GM18909 (cell line): ENCODE measurements at regions not wholly inside any gene's neighbourhood (a gene's known extent, or its start where the extent isn't known, plus 50 kb on each side); places are given as distances from the start of the nearest gene placed in this dataset.

Experiments used
- ATAC-seq: cut with Tn5 transposase; IDR thresholded peaks from one replicate; pipeline ENCODE4 v1.9.1; 2021; ENCODE audit warnings: mild to moderate bottlenecking; ENCODE audit not compliant: unreplicated experiment, poor library complexity

GRCh38 chr12:17818931-17819330, 271.1 kb downstream of the RERGL start:
- ATAC-seq, result no peak

DNA sequence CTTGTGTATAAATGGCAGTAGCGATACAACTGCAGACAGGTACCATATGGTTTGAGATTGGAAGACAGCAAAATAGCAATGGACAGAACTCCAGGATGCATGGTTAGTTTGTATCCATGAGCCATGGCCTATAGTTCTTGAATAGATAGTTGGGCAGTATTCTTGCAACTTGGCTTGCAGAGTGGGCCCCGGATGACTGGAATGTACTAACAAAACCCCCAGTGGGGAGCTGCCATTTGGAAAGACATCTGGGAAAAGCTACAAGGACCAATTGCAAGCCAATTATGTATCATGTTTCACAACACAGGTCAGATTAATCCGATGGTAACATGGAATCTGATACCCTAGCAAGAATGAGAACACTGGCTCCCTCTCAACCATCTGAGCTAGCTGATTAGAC, 279.6 kb downstream of the RERGL start:
- no peak for ATAC-seq

DNA sequence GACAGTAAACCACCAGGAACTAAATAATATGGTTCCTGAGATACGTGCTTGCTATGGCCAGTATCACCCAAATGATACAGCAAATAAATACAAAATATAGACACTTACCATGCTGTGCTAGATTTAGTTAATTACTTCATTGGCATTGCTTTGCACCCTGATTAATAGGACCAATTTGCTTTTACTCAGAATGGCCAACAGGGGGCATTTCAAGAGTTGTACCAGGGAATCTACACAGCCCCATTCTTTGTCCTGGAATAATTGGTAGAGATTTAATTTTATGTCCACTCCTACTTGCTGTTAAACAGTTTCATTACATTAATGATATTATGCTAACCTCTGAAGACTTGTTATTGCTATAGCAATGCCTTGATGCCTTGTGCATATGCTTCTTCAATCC, 280.8 kb downstream of the RERGL start:
- no peak for ATAC-seq

- no peak for ATAC-seq
Observed at GRCh38 chr12:17802657-17803641, 287.0 kb downstream of the RERGL start.

GRCh38 chr12:17793854-17794253, 296.1 kb downstream of the RERGL start:
- ATAC-seq, result no peak

GRCh38 chr12:17778242-17778641, 311.8 kb downstream of the RERGL start:
- ATAC-seq, result no peak

DNA sequence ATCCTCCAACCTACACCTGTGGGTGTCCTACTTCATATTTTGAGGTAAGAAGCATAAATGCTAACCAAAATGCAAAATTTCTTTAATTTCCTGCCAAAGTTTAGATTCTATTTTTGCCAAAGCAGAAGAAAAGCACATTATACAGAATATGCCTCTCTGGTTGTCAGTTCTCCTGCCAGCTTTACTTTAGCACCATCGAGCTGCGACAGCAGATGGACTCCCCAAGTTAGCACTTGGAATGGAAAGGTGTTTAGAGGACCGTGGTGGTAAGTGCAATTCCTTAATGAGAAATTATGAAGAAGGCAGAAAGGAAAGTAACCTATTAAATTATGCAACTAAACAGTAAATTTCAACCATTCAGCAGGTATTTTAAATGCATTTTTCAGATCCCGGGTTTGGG, 326.6 kb downstream of the RERGL start:
- no peak for ATAC-seq

DNA sequence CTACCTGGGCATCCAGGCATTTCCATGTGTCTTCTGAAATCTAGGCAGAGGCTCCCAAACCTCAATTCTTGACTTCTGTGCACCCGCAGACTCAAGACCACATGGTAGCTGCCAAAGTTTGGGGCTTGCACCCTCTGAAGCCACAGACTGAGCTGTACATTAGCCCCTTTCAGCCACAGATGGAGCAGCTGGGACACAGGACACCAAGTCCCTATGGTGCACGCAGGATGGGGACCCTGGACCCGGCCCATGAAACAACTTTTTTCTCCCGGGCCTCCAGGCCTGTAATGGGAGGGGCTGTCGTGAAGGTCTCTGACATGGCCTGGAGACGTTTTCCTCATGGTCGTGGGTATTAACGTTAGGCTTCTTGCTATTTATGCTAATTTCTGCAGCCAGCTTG, 330.0 kb downstream of the RERGL start:
- no peak for ATAC-seq
